ENCODE measurements at regions not wholly inside any gene's neighbourhood (a gene's known extent, or its start where the extent isn't known, plus 50 kb on each side); places are given as distances from the start of the nearest gene placed in this dataset.

DNA sequence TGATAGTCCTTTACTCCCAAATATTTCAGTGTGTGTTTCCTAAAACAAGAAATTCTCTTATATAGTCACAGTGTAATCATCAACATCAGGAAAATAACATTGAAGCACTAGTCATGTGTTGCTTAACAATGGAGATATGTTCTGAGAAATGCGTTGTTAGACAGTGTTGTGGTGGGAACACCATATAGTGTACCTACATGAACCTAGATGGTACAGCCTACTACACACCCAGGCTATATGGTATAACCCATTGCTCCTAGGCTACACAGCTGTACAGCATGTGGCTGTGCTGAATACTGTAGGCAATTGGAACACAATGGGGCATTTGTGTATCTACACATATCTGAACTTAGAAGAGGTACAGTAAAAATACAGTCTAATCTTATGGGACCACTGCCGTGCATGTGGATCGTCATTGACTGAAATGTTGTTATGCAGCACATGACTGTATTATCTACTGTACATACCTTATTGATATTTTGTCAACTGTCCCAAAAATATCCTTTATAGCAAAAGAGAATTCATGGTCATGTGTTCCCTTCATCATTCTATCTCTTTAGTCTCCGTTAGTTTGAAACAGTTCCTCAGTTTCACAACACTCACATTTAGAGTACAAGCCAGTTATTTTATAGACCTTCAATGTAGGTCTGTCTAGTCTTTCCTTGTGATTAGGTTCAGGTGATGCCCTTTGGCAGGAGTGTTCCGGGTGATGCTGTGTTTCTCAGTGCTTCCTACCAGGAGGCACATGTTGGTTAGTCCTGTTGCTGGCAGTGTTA lies 109.7 kb downstream of the SLC25A47 start:
- no peak overlapping the region for H3K27ac Mint-ChIP-seq
- DNase-seq (ENCODE audit: low spot score) (no peak), ATAC-seq (no peak)
- H3K9me3 Mint-ChIP-seq: no peaks in the 10 kb centered on the region
- peaks cover 2% of the 10 kb centered on the region; the same call in 1 of the 2 replicates for H3K4me1 Mint-ChIP-seq
- no peaks in the 10 kb centered on the region for H3K27me3 Mint-ChIP-seq (ENCODE audit: low read depth)
- ChIA-PET CTCF (no interaction called here), POLR2A (no interaction called here)
- TF ChIP-seq ZNF138 (CRISPR knock-in tag; conservative IDR thresholded peaks at IDR 0.05): no peak
- H3K36me3 Mint-ChIP-seq: no peaks in the 10 kb centered on the region
- H3K4me3 Mint-ChIP-seq: no peak overlapping the region

DNA sequence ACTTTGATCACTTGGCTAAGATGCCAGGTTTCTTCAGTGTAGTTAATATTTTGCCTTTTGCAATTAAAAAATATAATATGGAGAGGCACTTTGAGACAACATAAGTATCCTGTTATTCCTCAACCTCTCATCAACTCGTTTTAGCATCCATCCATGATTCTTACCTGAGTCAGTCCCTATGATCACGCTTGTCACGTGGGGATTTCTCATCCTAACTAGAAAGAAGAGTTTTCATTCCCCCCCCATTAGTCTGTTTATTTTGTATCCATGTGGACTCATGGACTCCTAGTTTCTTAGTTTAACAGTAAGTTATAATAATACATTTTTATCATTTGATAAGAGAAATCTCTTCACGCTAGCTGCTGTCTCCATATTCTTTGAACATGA lies 110.3 kb downstream of the SLC25A47 start:
- CTCF ChIA-PET: interaction anchor here (2.6 kb wide), 1 partner anchor 16 kb away, joined by 9 read pairs; no protein-coding TSS in a partner anchor

DNA sequence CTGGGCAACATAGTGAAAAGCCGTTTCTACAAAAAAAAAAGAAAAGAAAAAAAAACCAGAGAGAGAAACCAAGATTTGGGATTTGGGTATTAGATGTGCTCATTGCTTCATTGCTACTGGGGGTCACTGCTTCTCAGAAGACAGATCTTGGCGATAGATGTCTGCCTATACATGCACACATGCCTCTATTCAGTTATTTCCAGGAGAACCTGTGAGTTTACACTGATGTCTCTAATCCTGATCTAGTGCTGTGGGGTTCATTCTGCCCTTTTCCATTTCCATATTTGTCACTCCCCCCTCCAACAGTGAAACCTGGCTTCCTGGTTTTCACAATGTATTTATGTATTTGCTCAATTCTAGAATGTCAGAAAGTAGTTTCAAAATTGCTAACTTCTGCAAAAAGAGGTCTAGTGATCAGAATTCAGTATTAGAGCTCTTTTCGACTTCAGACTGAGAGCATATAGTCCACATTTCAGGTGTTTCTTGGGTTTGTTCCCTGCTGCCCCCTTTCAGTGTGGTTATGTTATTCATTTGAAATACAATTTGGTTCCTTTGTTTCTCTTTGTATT lies 111.0 kb downstream of the SLC25A47 start:
- peaks cover 2% of the 10 kb centered on the region; the same call in 1 of the 2 replicates for H3K4me1 Mint-ChIP-seq
- ChIA-PET POLR2A (no interaction called here), CTCF (interaction anchor here (2.6 kb wide), 1 partner anchor 17 kb away, joined by 9 read pairs; no protein-coding TSS in a partner anchor)
- no peak overlapping the region for H3K27ac Mint-ChIP-seq
- H3K36me3 Mint-ChIP-seq: no peaks in the 10 kb centered on the region
- no peak for ATAC-seq
- no peaks in the 10 kb centered on the region for H3K27me3 Mint-ChIP-seq (ENCODE audit: low read depth)
- H3K9me3 Mint-ChIP-seq: no peaks in the 10 kb centered on the region
- DNase-seq (ENCODE audit: low spot score): no peak
- H3K4me3 Mint-ChIP-seq: no peak overlapping the region
- TF ChIP-seq FOXK1 (CRISPR knock-in tag; IDR thresholded peaks at IDR 0.05): no peak
- TF ChIP-seq ZNF232 (CRISPR knock-in tag; IDR thresholded peaks at IDR 0.05): no peak
- no peak for TF ChIP-seq ZNF423 (CRISPR knock-in tag; IDR thresholded peaks at IDR 0.05)
- no peak for TF ChIP-seq NR3C1 (CRISPR knock-in tag; conservative IDR thresholded peaks at IDR 0.05; ENCODE audit: low read depth)
- TF ChIP-seq NFYB (CRISPR knock-in tag; conservative IDR thresholded peaks at IDR 0.05; ENCODE audit: low read depth): no peak
- TF ChIP-seq ATF1 (CRISPR knock-in tag; IDR thresholded peaks at IDR 0.05): no peak
- TF ChIP-seq, protein P1, sequence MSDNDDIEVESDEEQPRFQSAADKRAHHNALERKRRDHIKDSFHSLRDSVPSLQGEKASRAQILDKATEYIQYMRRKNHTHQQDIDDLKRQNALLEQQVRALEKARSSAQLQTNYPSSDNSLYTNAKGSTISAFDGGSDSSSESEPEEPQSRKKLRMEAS (CRISPR knock-in tag; IDR thresholded peaks at IDR 0.05): no peak
- TF ChIP-seq, protein P2, sequence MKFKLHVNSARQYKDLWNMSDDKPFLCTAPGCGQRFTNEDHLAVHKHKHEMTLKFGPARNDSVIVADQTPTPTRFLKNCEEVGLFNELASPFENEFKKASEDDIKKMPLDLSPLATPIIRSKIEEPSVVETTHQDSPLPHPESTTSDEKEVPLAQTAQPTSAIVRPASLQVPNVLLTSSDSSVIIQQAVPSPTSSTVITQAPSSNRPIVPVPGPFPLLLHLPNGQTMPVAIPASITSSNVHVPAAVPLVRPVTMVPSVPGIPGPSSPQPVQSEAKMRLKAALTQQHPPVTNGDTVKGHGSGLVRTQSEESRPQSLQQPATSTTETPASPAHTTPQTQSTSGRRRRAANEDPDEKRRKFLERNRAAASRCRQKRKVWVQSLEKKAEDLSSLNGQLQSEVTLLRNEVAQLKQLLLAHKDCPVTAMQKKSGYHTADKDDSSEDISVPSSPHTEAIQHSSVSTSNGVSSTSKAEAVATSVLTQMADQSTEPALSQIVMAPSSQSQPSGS (CRISPR knock-in tag; IDR thresholded peaks at IDR 0.05; ENCODE audit: borderline replicate concordance, low read depth): no peak
- TF ChIP-seq TEAD4 (CRISPR knock-in tag; IDR thresholded peaks at IDR 0.05): no peak
- no peak for TF ChIP-seq SOX15 (CRISPR knock-in tag; IDR thresholded peaks at IDR 0.05)
- no peak for TF ChIP-seq KAT7 (CRISPR knock-in tag; IDR thresholded peaks at IDR 0.05; ENCODE audit: borderline replicate concordance)
- TF ChIP-seq RELA (CRISPR knock-in tag; IDR thresholded peaks at IDR 0.05; ENCODE audit: borderline replicate concordance): no peak
- TF ChIP-seq NFE2L1 (CRISPR knock-in tag; IDR thresholded peaks at IDR 0.05): no peak
- TF ChIP-seq, protein P3, sequence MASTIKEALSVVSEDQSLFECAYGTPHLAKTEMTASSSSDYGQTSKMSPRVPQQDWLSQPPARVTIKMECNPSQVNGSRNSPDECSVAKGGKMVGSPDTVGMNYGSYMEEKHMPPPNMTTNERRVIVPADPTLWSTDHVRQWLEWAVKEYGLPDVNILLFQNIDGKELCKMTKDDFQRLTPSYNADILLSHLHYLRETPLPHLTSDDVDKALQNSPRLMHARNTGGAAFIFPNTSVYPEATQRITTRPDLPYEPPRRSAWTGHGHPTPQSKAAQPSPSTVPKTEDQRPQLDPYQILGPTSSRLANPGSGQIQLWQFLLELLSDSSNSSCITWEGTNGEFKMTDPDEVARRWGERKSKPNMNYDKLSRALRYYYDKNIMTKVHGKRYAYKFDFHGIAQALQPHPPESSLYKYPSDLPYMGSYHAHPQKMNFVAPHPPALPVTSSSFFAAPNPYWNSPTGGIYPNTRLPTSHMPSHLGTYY (CRISPR knock-in tag; IDR thresholded peaks at IDR 0.05): no peak
- no peak for TF ChIP-seq PRRX2 (CRISPR knock-in tag; IDR thresholded peaks at IDR 0.05)
- TF ChIP-seq, protein P4, sequence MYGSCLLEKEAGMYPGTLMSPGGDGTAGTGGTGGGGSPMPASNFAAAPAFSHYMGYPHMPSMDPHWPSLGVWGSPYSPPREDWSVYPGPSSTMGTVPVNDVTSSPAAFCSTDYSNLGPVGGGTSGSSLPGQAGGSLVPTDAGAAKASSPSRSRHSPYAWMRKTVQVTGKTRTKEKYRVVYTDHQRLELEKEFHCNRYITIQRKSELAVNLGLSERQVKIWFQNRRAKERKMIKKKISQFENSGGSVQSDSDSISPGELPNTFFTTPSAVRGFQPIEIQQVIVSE (CRISPR knock-in tag; IDR thresholded peaks at IDR 0.05; ENCODE audit: borderline replicate concordance): no peak
- TF ChIP-seq, protein P5, sequence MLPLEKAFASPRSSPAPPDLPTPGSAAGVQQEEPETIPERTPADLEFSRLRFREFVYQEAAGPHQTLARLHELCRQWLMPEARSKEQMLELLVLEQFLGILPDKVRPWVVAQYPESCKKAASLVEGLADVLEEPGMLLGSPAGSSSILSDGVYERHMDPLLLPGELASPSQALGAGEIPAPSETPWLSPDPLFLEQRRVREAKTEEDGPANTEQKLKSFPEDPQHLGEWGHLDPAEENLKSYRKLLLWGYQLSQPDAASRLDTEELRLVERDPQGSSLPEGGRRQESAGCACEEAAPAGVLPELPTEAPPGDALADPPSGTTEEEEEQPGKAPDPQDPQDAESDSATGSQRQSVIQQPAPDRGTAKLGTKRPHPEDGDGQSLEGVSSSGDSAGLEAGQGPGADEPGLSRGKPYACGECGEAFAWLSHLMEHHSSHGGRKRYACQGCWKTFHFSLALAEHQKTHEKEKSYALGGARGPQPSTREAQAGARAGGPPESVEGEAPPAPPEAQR (CRISPR knock-in tag; IDR thresholded peaks at IDR 0.05): no peak
- no peak for TF ChIP-seq FOXJ3 (CRISPR knock-in tag; IDR thresholded peaks at IDR 0.05; ENCODE audit: borderline replicate concordance)
- TF ChIP-seq, protein P6, sequence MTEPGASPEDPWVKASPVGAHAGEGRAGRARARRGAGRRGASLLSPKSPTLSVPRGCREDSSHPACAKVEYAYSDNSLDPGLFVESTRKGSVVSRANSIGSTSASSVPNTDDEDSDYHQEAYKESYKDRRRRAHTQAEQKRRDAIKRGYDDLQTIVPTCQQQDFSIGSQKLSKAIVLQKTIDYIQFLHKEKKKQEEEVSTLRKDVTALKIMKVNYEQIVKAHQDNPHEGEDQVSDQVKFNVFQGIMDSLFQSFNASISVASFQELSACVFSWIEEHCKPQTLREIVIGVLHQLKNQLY (CRISPR knock-in tag; IDR thresholded peaks at IDR 0.05): no peak

More for the DNA sequence above, 110.3 kb downstream of the SLC25A47 start:
- peaks cover 2% of the 10 kb centered on the region; the same call in 1 of the 2 replicates for H3K4me1 Mint-ChIP-seq
- no peak overlapping the region for H3K4me3 Mint-ChIP-seq
- ATAC-seq (no peak), DNase-seq (ENCODE audit: low spot score) (no peak)
- no peaks in the 10 kb centered on the region for H3K9me3 Mint-ChIP-seq
- no peaks in the 10 kb centered on the region for H3K27me3 Mint-ChIP-seq (ENCODE audit: low read depth)
- TF ChIP-seq TP53 (CRISPR knock-in tag; IDR thresholded peaks at IDR 0.05) (no peak), ZNF317 (CRISPR knock-in tag; IDR thresholded peaks at IDR 0.05; ENCODE audit: borderline replicate concordance, low read depth) (no peak), GRHL2 (CRISPR knock-in tag; IDR thresholded peaks at IDR 0.05; ENCODE audit: insufficient replicate concordance, severe bottlenecking) (no peak)
- TF ChIP-seq, protein P2 (CRISPR knock-in tag; IDR thresholded peaks at IDR 0.05; ENCODE audit: borderline replicate concordance, low read depth): no peak
- POLR2A ChIA-PET: no interaction called here
- no peaks in the 10 kb centered on the region for H3K36me3 Mint-ChIP-seq
- H3K27ac Mint-ChIP-seq: no peak overlapping the region
